ENCODE measurements at regions not wholly inside any gene's neighbourhood (a gene's known extent, or its start where the extent isn't known, plus 50 kb on each side); places are given as distances from the start of the nearest gene placed in this dataset.

DNA sequence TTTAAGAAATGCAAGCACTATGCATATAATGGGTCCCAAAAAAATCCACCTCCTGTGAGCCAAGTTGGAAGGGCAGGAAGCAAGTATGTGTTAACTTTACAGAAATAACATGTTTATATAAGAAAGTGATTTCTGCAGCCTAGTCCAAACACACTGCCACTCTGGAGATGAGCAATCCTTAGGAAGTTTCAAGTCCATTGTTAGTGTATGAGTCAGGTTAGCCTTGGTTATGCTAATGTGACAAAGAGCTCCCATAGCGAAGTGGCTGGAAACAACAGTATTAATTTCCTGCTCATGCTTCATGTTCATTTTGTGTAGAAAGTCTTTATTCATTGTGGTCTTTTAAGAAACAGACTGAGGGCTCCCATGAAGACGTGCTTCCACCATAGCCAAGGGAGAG, 121.4 kb downstream of the TBXT start:
- TF ChIP-seq EZH2 (conservative IDR thresholded peaks at IDR 0.05; ENCODE audit: low read depth, low read length): no peak
- TF ChIP-seq, protein P1, sequence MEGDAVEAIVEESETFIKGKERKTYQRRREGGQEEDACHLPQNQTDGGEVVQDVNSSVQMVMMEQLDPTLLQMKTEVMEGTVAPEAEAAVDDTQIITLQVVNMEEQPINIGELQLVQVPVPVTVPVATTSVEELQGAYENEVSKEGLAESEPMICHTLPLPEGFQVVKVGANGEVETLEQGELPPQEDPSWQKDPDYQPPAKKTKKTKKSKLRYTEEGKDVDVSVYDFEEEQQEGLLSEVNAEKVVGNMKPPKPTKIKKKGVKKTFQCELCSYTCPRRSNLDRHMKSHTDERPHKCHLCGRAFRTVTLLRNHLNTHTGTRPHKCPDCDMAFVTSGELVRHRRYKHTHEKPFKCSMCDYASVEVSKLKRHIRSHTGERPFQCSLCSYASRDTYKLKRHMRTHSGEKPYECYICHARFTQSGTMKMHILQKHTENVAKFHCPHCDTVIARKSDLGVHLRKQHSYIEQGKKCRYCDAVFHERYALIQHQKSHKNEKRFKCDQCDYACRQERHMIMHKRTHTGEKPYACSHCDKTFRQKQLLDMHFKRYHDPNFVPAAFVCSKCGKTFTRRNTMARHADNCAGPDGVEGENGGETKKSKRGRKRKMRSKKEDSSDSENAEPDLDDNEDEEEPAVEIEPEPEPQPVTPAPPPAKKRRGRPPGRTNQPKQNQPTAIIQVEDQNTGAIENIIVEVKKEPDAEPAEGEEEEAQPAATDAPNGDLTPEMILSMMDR (CRISPR knock-in tag; IDR thresholded peaks at IDR 0.05): no peak
- TF ChIP-seq ZNF660 (CRISPR knock-in tag; IDR thresholded peaks at IDR 0.05; ENCODE audit: borderline replicate concordance, low read depth): no peak
- TF ChIP-seq POLR2AphosphoS5 (IDR thresholded peaks at IDR 0.05; ENCODE audit: low read depth, low read length): no peak
- TF ChIP-seq MTA3 (CRISPR knock-in tag; IDR thresholded peaks at IDR 0.05): no peak
- no peak for TF ChIP-seq STAG1 (CRISPR knock-in tag; IDR thresholded peaks at IDR 0.05)
- TF ChIP-seq TOPORS (CRISPR knock-in tag; IDR thresholded peaks at IDR 0.05): no peak
- TF ChIP-seq ZNF83 (CRISPR knock-in tag; IDR thresholded peaks at IDR 0.05; ENCODE audit: borderline replicate concordance): no peak
- no peak for TF ChIP-seq PBX3 (CRISPR knock-in tag; IDR thresholded peaks at IDR 0.05; ENCODE audit: borderline replicate concordance)
